Upper lobe of right lung (tissue), 1 donor: ENCODE measurements at regions not wholly inside any gene's neighbourhood (a gene's known extent, or its start where the extent isn't known, plus 50 kb on each side); places are given as distances from the start of the nearest gene placed in this dataset.

Experiments
- ATAC-seq: fragments of 200-7000 bp; cut with Tn5 transposase; one replicate; pipeline ENCODE4 v1.9.1; 2020; ENCODE audit warnings: mild to moderate bottlenecking, moderate library complexity
- DNase-seq: peaks from one replicate; pipeline ENCODE4 v3.0.0-alpha.2; 2020
- H3K27ac ChIP-seq: fragments of 200-600 bp; one replicate; pipeline ENCODE4 v1.8.0; 2022
- H3K27me3 ChIP-seq: fragments of 200-600 bp; one replicate; pipeline ENCODE4 v1.8.0; 2022; ENCODE audit warnings: mild to moderate bottlenecking
- H3K36me3 ChIP-seq: fragments of 200-600 bp; one replicate; pipeline ENCODE4 v1.8.0; 2022
- H3K4me1 ChIP-seq: fragments of 200-600 bp; one replicate; pipeline ENCODE4 v1.8.0; 2022
- H3K4me3 ChIP-seq: fragments of 200-600 bp; one replicate; pipeline ENCODE4 v1.8.0; 2022; ENCODE audit warnings: mild to moderate bottlenecking
- H3K9me3 ChIP-seq: fragments of 200-600 bp; one replicate; pipeline ENCODE4 v1.8.0; 2022
- CTCF ChIP-seq: fragments of 200-600 bp; IDR thresholded peaks from one replicate; pipeline ENCODE4 v1.8.0; 2022; ENCODE audit warnings: antibody characterized with exemption
- intact Hi-C: fragments of 100-400 bp; cut with DNase I; formaldehyde crosslinking; loops from one replicate; pipeline ENCODE4 v1.11.0; 2022
- donor health status: DM: no; HTN: yes; CAD: no; lungs with severe emphysema.

- Histone ChIP-seq H3K4me3 (no peak overlapping the region), H3K9me3 (no peaks in the 10 kb centered on the region), H3K4me1 (peaks cover 4% of the 10 kb centered on the region), H3K36me3 (no peaks in the 10 kb centered on the region), H3K27me3 (no peaks in the 10 kb centered on the region), H3K27ac (no peak overlapping the region)
- no peak for DNase-seq
- ATAC-seq = no peak
- no peak for TF ChIP-seq CTCF
- intact Hi-C loops = no loop called here
Observed at GRCh38 chr12:88944397-88944796, 364.1 kb upstream of the KITLG start.

- H3K9me3 ChIP-seq = no peaks in the 10 kb centered on the region
- no peaks in the 10 kb centered on the region for H3K27me3 ChIP-seq
- no peaks in the 10 kb centered on the region for H3K36me3 ChIP-seq
- H3K4me1 ChIP-seq = no peaks in the 10 kb centered on the region
- TF ChIP-seq CTCF = no peak
- H3K27ac ChIP-seq = no peak overlapping the region
- no peak overlapping the region for H3K4me3 ChIP-seq
- ATAC-seq = no peak
- intact Hi-C loops = no loop called here
- DNase-seq = no peak
Observed at GRCh38 chr12:88940854-88941253, 360.6 kb upstream of the KITLG start.

- Histone ChIP-seq H3K27me3 (no peaks in the 10 kb centered on the region), H3K4me3 (no peak overlapping the region), H3K9me3 (no peaks in the 10 kb centered on the region), H3K36me3 (no peaks in the 10 kb centered on the region), H3K27ac (no peak overlapping the region), H3K4me1 (no peaks in the 10 kb centered on the region)
- TF ChIP-seq CTCF = no peak
- intact Hi-C loops = no loop called here
- ATAC-seq (no peak), DNase-seq (no peak)
Observed at GRCh38 chr12:88935856-88936255, 355.6 kb upstream of the KITLG start.

GRCh38 chr12:88934163-88934747 lies 354.0 kb upstream of the KITLG start:
- no peaks in the 10 kb centered on the region for H3K27me3 ChIP-seq
- H3K27ac ChIP-seq = no peak overlapping the region
- H3K9me3 ChIP-seq = no peaks in the 10 kb centered on the region
- no peak for ATAC-seq
- intact Hi-C loops = no loop called here
- DNase-seq = no peak
- H3K4me1 ChIP-seq = no peaks in the 10 kb centered on the region
- H3K36me3 ChIP-seq = no peaks in the 10 kb centered on the region
- no peak overlapping the region for H3K4me3 ChIP-seq
- TF ChIP-seq CTCF = no peak

- no peaks in the 10 kb centered on the region for H3K27me3 ChIP-seq
- H3K4me1 ChIP-seq = no peaks in the 10 kb centered on the region
- ATAC-seq (no peak), DNase-seq (no peak)
- intact Hi-C loops = no loop called here
- TF ChIP-seq CTCF = no peak
- no peak overlapping the region for H3K27ac ChIP-seq
- no peaks in the 10 kb centered on the region for H3K36me3 ChIP-seq
- no peak overlapping the region for H3K4me3 ChIP-seq
- no peaks in the 10 kb centered on the region for H3K9me3 ChIP-seq
Observed at GRCh38 chr12:88932457-88932856, 352.2 kb upstream of the KITLG start.

GRCh38 chr12:88931598-88931997 lies 351.3 kb upstream of the KITLG start:
- H3K27me3 ChIP-seq = no peaks in the 10 kb centered on the region
- no peak overlapping the region for H3K27ac ChIP-seq
- intact Hi-C loops = no loop called here
- DNase-seq (no peak), ATAC-seq (no peak)
- H3K9me3 ChIP-seq = no peaks in the 10 kb centered on the region
- no peaks in the 10 kb centered on the region for H3K36me3 ChIP-seq
- TF ChIP-seq CTCF = no peak
- H3K4me3 ChIP-seq = no peak overlapping the region
- H3K4me1 ChIP-seq = no peaks in the 10 kb centered on the region
